HepG2 (cell line): ENCODE measurements at regions not wholly inside any gene's neighbourhood (a gene's known extent, or its start where the extent isn't known, plus 50 kb on each side); places are given as distances from the start of the nearest gene placed in this dataset.

Experiments
- AHR ChIP-seq: IDR thresholded peaks from 2 replicates; pipeline ENCODE4 v1.6.1; 2018; ENCODE audit warnings: missing genetic modification reagents, missing compliant biosample characterization
- BCL6 ChIP-seq: IDR thresholded peaks from 2 replicates; pipeline ENCODE4 v1.6.1; 2016; ENCODE audit warnings: missing genetic modification reagents, missing compliant biosample characterization
- ELF1 ChIP-seq: sonication (generic); formaldehyde crosslinking; IDR thresholded peaks from 2 replicates; pipeline ENCODE4 v1.4.0; 2020; ENCODE audit warnings: missing genetic modification reagents
- GTF2F1 ChIP-seq: fragments of 150-350 bp; IDR thresholded peaks from 2 replicates; pipeline ENCODE4 v1.6.1; 2014; ENCODE audit warnings: low read length
- HOXA7 ChIP-seq: sonication (generic); formaldehyde crosslinking; IDR thresholded peaks from 2 replicates; pipeline ENCODE4 v1.8.1; 2022; ENCODE audit warnings: mild to moderate bottlenecking, missing genetic modification reagents, moderate library complexity
- KLF6 ChIP-seq: IDR thresholded peaks from 2 replicates; pipeline ENCODE4 v1.8.0; 2016; ENCODE audit warnings: missing biosample characterization, missing genetic modification reagents
- MTA1 ChIP-seq: sonication (generic); formaldehyde crosslinking; IDR thresholded peaks from 2 replicates; pipeline ENCODE4 v1.4.0; 2020; ENCODE audit warnings: missing genetic modification reagents, mild to moderate bottlenecking, borderline replicate concordance
- NCOA1 ChIP-seq: sonication (generic); formaldehyde crosslinking; IDR thresholded peaks from 2 replicates; pipeline ENCODE4 v1.9.0; 2021; ENCODE audit warnings: missing genetic modification reagents
- ZBTB1 ChIP-seq: sonication (generic); formaldehyde crosslinking; IDR thresholded peaks from 2 replicates; pipeline ENCODE4 v1.4.0; 2020; ENCODE audit warnings: missing genetic modification reagents, borderline replicate concordance
- ZFP41 ChIP-seq: sonication (generic); formaldehyde crosslinking; IDR thresholded peaks from 2 replicates; pipeline ENCODE4 v1.4.0; 2020; ENCODE audit warnings: mild to moderate bottlenecking, missing genetic modification reagents, borderline replicate concordance
- ZIK1 ChIP-seq: sonication (generic); formaldehyde crosslinking; IDR thresholded peaks from 2 replicates; pipeline ENCODE4 v1.5.0; 2020; ENCODE audit warnings: mild to moderate bottlenecking, low read depth, missing genetic modification reagents, borderline replicate concordance
- ZNF205 ChIP-seq: IDR thresholded peaks from 2 replicates; pipeline ENCODE4 v1.6.1; 2018; ENCODE audit warnings: missing biosample characterization, missing genetic modification reagents
- ZNF746 ChIP-seq: sonication (generic); formaldehyde crosslinking; IDR thresholded peaks from 2 replicates; pipeline ENCODE4 v1.8.0; 2022; ENCODE audit warnings: mild to moderate bottlenecking, missing genetic modification reagents
- ZNF747 ChIP-seq: sonication (generic); formaldehyde crosslinking; IDR thresholded peaks from 2 replicates; pipeline ENCODE4 v1.8.1; 2023; ENCODE audit warnings: missing genetic modification reagents, mild to moderate bottlenecking, borderline replicate concordance
- TF ChIP-seq, protein P1 (sequence below): sonication (generic); formaldehyde crosslinking; IDR thresholded peaks from 2 replicates; pipeline ENCODE4 v1.4.0; 2020; ENCODE audit warnings: mild to moderate bottlenecking, low read depth, missing genetic modification reagents
- TF ChIP-seq, protein P2 (sequence below), 2 experiments: sonication (generic) in 1 of 2; formaldehyde crosslinking in 1 of 2; IDR thresholded peaks; 2 replicates each; pipeline versions ENCODE4 v1.4.0 to v1.6.1; 2016 to 2020; ENCODE audit warnings: borderline replicate concordance in 1 of 2, low read depth in 1 of 2, mild to moderate bottlenecking in 1 of 2, missing genetic modification reagents in 1 of 2
- TF ChIP-seq, protein P3 (sequence below): IDR thresholded peaks from 2 replicates; pipeline ENCODE4 v1.6.1; 2018; ENCODE audit warnings: missing genetic modification reagents, mild to moderate bottlenecking, missing compliant biosample characterization
- TF ChIP-seq, protein P4 (sequence below): sonication (generic); formaldehyde crosslinking; conservative IDR thresholded peaks from 2 replicates; pipeline ENCODE4 v1.8.1; 2023; ENCODE audit warnings: missing genetic modification reagents
- TF ChIP-seq, protein P5 (sequence below): sonication (generic); IDR thresholded peaks from 2 replicates; pipeline ENCODE4 v1.6.1; 2016; ENCODE audit warnings: low read depth, borderline replicate concordance

DNA sequence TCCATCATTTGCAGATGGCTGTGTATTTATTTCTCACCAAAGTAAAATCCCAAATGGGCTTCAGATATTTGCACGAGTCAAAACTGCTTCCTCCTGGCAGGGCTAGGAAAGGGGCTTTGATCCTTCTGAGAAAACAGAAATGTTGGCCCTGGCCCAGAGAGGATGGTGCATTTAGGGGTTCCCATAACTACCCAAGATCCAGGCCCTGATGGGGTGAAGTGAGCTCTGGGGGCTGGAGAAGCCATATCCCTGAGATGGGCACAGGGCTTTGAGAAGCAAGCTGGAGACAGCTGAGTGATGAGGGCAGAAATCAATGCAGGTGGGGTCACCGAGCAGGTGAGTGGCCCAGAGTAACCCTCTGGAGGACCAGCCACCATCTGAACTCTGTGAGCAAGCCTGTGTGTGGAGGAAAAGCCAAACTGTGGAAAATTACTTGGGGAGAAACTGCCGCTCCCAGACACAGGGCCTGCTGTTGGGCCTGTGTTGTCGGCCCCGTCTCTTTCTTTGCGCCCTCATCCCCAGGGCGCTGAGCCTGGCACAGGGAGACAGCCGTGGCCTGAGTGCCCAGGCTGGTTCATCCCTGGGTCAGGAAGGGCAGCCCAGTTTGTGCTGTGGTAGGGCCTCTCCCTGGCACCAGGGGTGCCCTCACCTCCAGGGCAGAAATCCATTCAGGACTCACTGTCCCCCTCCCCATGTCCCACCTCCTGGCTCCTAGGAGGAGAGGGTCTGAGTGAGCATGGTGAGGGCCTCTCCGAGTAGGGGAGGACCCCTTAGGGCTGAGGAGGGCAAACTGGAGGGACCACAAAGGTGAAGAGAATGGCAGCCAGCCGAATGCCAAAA lies 167.8 kb upstream of the HAAO start (continued):
- TF ChIP-seq ZIK1 (CRISPR knock-in tag), result no peak
- TF ChIP-seq, protein P1, sequence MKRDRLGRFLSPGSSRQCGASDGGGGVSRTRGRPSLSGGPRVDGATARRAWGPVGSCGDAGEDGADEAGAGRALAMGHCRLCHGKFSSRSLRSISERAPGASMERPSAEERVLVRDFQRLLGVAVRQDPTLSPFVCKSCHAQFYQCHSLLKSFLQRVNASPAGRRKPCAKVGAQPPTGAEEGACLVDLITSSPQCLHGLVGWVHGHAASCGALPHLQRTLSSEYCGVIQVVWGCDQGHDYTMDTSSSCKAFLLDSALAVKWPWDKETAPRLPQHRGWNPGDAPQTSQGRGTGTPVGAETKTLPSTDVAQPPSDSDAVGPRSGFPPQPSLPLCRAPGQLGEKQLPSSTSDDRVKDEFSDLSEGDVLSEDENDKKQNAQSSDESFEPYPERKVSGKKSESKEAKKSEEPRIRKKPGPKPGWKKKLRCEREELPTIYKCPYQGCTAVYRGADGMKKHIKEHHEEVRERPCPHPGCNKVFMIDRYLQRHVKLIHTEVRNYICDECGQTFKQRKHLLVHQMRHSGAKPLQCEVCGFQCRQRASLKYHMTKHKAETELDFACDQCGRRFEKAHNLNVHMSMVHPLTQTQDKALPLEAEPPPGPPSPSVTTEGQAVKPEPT (CRISPR knock-in tag), result no peak
- TF ChIP-seq ZFP41 (CRISPR knock-in tag), result no peak
- TF ChIP-seq ZNF746 (CRISPR knock-in tag), result no peak
- TF ChIP-seq, protein P2, sequence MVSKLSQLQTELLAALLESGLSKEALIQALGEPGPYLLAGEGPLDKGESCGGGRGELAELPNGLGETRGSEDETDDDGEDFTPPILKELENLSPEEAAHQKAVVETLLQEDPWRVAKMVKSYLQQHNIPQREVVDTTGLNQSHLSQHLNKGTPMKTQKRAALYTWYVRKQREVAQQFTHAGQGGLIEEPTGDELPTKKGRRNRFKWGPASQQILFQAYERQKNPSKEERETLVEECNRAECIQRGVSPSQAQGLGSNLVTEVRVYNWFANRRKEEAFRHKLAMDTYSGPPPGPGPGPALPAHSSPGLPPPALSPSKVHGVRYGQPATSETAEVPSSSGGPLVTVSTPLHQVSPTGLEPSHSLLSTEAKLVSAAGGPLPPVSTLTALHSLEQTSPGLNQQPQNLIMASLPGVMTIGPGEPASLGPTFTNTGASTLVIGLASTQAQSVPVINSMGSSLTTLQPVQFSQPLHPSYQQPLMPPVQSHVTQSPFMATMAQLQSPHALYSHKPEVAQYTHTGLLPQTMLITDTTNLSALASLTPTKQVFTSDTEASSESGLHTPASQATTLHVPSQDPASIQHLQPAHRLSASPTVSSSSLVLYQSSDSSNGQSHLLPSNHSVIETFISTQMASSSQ (IDR thresholded peaks at IDR 0.05; ENCODE audit: low read depth), result no peak
- TF ChIP-seq, protein P2 (CRISPR knock-in tag; IDR thresholded peaks at IDR 0.05; ENCODE audit: borderline replicate concordance), result no peak
- TF ChIP-seq AHR, result no peak
- no peak for TF ChIP-seq GTF2F1
- TF ChIP-seq ZNF205 (CRISPR knock-in tag), result peak; percentile 20; the same call in 1 of the 2 replicates
- TF ChIP-seq KLF6 (CRISPR knock-in tag), result no peak
- peak; percentile 66 for TF ChIP-seq BCL6 (CRISPR knock-in tag)
- no peak for TF ChIP-seq ELF1
- TF ChIP-seq MTA1 (CRISPR knock-in tag), result peak; percentile 28; the same call in 1 of the 2 replicates
- TF ChIP-seq, protein P3, sequence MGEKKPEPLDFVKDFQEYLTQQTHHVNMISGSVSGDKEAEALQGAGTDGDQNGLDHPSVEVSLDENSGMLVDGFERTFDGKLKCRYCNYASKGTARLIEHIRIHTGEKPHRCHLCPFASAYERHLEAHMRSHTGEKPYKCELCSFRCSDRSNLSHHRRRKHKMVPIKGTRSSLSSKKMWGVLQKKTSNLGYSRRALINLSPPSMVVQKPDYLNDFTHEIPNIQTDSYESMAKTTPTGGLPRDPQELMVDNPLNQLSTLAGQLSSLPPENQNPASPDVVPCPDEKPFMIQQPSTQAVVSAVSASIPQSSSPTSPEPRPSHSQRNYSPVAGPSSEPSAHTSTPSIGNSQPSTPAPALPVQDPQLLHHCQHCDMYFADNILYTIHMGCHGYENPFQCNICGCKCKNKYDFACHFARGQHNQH (CRISPR knock-in tag), result no peak
- TF ChIP-seq ZBTB1 (CRISPR knock-in tag), result no peak
- no peak for TF ChIP-seq ZNF747 (CRISPR knock-in tag)
- TF ChIP-seq, protein P4, sequence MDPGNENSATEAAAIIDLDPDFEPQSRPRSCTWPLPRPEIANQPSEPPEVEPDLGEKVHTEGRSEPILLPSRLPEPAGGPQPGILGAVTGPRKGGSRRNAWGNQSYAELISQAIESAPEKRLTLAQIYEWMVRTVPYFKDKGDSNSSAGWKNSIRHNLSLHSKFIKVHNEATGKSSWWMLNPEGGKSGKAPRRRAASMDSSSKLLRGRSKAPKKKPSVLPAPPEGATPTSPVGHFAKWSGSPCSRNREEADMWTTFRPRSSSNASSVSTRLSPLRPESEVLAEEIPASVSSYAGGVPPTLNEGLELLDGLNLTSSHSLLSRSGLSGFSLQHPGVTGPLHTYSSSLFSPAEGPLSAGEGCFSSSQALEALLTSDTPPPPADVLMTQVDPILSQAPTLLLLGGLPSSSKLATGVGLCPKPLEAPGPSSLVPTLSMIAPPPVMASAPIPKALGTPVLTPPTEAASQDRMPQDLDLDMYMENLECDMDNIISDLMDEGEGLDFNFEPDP (CRISPR knock-in tag), result 0 out of 2 replicates have a peak, but pooled peaks have one; percentile 89
- TF ChIP-seq, protein P5, sequence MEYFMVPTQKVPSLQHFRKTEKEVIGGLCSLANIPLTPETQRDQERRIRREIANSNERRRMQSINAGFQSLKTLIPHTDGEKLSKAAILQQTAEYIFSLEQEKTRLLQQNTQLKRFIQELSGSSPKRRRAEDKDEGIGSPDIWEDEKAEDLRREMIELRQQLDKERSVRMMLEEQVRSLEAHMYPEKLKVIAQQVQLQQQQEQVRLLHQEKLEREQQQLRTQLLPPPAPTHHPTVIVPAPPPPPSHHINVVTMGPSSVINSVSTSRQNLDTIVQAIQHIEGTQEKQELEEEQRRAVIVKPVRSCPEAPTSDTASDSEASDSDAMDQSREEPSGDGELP, result peak; percentile 77; the same call in 1 of the 2 replicates
- TF ChIP-seq HOXA7 (CRISPR knock-in tag), result no peak
- TF ChIP-seq NCOA1 (CRISPR knock-in tag), result peak; percentile 86
